ENCODE measurements at regions not wholly inside any gene's neighbourhood (a gene's known extent, or its start where the extent isn't known, plus 50 kb on each side); places are given as distances from the start of the nearest gene placed in this dataset.

DNA sequence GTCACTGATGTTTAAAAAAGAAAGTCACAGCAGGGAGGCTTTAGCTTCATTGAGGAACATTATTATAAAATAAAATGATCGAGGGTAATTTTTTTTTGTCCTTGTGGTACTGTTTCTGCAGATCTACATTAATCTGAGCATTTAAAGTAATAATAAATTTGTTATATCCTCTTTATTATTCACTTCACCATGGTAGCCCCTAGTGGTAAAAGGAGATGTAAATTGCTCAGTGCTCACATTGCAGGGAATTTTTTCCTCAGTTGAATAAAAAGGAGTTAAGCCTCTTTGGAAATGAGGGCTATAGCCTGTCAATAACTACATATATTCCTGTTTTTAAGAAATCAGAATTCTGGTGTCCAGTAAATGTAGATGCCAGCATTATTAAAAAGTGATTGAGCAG lies 99.7 kb upstream of the VPREB1 start:
- DNase-seq: no peak

DNA sequence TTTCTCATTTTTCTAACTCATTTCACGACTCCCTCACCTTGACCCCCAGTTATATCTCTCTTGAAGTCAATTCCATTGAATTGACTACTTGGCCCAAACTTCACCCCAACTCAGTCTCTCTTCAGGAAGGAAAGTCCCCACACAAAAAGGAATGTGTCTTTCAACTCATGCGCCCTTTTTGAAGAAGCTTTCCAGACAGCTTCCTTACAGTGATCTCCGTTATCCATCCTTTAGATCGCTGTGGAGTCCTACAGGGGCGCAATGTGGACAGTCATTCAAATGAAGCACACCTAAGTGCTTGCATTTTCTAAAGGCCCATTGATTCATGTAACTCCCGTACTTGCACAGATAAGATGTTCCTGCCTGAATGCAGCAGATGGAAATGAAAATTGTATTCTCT lies 101.1 kb upstream of the VPREB1 start:
- DNase-seq: no peak

DNA sequence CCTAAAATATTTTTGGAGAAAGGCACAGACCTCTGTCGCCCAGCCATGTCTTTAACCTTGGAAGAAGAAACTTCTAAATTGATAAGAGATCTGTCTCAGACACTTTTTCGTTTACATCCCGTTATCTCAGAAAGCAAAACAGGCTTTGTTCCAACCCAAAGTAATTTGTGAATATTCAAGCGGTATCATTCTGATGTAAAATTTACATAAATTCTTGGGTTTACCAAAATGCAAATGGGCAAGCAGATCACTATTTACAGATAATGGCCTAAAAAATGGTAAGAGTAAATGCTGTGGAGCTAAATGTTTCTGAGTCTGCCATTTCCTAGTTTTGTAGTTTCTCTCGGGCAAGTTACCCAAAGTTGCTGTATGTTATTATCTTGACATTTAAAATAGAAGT lies 101.9 kb upstream of the VPREB1 start:
- no peak for DNase-seq

DNA sequence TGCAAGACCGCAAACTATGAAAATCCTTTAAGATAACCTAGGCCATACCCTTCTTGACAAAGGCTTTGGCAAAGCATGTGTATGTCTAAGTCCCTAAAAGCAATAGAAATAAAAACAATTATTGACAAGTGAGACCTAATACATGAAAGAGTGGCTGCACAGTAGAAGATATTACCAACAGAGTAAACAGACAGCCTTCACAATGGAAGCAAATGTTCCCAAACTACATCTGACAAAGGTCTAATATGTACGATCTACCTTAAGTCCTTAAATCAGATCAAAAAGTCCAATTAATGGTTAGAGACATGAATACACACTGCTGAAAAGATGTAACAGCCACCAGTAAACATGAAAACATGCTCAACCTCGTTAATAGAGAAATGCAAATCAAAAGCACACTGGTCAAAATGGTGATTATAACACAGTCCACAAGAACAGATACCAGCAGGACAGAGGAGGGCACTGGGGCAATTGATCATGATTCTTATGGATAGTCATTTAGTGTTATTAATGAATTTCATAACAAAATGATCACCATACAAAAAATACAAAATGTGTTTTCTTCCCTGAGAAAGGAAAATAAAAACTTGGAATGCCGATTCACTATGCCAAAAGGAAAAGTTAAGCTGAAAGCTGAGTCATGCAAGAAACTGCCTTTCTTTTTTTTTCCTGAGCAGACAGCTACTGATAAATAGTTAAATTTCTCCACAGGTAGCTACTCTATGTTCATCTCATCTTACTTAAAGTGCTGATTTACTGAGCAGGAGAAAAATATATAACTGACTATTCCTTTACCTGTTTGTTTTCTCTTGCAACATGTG lies 102.6 kb upstream of the VPREB1 start:
- DNase-seq: no peak

DNA sequence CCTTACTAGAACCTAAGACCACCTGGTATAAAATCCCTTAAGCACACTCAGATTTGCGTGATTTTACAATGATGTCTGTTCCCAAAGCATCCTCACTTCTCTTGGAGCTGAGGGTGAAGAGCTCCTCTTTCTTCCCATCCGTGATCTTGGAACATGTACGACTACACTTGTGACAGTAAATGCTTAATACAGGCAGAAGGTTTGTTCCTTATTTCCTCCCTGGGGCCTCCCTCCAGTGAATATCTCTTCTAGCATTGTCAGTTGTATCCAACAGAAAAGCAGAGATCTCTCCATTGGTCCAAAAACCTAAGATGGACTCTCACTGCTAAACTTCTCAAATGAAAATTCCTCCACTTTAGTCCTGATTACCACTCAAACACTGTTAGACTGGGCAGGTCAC lies 103.6 kb upstream of the VPREB1 start:
- DNase-seq: no peak

DNA sequence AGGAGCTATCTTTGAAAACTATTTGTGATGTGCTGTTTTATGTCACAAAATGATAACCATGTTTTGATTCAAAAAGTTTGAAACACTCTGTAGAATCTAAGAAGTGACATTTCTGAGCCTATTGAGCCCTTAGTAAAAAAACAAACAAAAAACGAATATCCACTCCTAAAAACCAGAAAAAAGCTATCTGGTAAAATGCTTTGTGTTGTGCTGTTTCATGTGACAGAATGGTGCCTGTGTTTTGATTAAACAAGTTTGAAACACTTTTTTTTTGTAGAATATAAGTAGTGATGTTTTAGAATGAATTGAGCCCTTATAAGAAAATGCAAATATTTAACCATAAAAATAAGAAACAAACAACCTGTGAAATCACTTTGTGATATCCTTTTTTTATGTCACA lies 105.2 kb upstream of the VPREB1 start:
- DNase-seq: no peak

DNA sequence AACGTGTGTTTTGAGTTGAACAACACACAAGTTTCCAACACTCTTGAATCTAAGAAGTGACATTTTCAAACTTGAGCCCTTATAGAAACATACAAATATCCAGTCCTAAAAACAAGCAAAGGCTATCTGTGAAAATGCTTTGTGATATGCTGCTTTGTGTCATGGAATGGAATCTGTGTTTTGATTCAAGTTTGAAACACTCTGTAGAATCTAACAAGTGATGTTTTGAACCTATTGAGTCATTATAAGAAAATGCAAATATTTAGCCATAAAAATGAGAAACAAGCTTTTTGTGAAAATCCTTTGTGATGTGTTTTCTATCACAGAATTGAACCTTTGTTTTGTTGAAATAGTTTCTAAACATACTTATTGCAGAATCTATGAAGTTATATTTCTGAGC lies 105.7 kb upstream of the VPREB1 start:
- DNase-seq: no peak

DNA sequence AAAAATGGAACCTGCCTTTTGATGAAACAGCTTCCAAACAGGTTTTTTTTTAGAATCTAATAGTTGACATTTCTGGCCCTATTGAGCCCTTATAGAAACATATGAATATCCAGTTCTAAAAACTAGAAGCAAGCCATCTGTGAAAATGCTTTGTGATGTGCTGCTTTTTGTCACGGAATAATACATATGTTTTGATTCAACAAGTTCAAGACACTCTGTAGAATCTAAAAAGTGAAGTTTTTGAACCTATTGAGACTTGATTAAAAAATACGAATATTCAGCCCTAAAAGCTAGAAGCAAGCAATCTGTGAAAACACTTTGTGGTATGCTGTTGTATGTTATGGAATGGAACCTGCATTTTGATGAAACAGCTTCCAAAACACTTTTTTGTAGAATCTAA lies 106.7 kb upstream of the VPREB1 start:
- DNase-seq: no peak

DNA sequence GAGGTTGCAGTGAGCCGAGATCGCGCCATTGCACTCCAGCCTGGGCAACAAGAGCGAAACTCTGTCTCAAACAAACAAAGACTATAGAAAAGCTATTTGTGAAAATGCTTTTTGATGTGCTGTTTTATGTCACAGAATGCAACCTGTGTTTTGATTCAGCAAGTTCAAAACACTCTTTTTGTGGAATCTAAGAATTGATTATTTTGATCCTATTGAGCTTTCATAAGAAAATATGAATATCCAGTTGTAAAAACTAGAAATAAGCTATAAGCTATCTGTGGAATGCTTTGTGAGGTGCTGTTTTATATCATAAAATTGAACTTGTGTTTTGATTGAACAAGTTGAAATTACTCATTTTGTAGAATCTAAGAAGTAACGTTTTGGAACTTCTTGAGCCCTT lies 110.7 kb upstream of the VPREB1 start:
- no peak for DNase-seq

DNA sequence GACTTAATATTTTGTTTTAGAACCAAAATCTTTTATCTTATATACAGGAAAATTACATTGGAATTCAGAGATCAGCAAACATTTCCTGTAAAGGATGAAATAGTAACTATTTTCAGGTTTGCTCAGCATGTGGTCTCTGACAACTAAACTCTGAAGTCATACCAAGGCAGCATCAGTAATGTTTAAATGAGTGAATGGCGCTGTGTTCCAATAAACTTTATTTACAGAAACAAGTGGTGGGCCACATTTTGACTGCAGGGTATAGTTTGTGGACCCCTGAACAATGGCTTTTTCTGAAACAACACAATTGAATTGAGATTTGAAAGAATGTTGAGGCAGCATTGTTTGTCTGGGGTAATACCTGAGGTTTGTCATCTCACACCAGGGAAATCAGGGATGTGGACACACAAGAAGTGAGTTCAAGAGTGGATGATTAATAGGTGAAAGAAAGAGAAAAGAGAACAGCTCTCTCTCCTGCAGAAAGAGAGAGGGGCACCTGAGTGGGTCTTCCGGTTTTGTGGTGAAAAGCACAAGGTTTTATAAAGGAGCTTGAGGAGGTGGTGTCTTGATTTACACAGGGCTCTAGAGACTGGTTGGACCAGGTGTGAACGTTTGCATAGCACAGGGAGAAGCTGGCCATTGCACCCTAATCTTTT lies 113.5 kb upstream of the VPREB1 start:
- DNase-seq: no peak

DNA sequence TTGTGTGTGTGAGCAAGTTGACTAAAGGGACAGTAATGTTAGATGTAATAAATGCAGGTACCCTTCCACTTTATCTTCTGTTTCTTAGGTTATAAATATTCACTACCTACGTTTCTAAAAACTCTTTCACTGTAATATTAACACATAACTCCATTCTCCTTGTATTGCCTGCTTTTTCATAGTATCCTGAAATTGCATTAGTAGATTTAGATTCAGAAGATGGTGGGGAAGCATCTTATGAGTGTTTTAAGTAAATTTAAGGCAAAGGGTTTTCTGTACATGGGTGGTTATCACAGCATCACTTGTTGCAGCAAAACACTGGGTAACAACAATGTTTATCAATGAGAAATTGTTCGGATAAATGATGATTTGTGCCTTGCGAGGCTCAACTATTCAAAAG lies 115.2 kb upstream of the VPREB1 start:
- no peak for DNase-seq

DNA sequence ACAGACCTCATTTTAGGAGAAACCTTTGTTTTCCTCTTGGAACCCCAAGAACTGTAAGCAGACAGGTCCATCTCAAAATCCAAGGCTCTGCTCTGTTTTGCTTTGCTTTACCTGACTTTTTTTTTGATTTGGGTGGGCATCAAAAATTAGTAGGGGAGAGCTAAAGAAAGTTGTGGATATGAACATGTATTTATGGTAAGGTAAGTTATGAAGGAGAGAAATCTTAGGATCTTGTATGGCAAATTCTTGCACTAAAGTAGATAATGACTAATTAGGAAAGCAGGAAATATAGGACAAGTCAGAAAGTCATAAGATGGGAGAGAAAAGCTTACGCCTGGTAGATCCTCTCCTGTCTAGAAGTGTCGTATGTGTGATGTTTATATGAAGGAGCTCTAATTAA lies 116.1 kb upstream of the VPREB1 start:
- DNase-seq: no peak

DNA sequence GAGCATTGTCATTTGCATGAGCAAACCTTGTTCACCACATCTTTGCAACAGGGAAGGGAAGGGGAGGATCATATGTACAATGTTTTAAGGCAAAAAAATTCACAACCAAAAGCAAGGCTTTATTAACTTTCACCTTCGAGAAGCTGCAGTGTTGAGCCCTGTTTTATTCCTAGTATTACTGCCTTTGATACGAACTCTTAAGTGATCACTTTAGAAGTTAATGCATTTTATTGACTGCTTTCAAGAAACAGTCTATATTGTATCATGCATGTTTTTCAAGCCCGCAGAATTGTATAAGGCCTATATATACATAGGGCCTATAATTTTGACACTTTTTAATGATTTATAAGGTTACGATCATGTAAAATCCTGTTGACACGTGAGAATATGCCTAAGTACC lies 117.5 kb upstream of the VPREB1 start:
- no peak for DNase-seq

DNA sequence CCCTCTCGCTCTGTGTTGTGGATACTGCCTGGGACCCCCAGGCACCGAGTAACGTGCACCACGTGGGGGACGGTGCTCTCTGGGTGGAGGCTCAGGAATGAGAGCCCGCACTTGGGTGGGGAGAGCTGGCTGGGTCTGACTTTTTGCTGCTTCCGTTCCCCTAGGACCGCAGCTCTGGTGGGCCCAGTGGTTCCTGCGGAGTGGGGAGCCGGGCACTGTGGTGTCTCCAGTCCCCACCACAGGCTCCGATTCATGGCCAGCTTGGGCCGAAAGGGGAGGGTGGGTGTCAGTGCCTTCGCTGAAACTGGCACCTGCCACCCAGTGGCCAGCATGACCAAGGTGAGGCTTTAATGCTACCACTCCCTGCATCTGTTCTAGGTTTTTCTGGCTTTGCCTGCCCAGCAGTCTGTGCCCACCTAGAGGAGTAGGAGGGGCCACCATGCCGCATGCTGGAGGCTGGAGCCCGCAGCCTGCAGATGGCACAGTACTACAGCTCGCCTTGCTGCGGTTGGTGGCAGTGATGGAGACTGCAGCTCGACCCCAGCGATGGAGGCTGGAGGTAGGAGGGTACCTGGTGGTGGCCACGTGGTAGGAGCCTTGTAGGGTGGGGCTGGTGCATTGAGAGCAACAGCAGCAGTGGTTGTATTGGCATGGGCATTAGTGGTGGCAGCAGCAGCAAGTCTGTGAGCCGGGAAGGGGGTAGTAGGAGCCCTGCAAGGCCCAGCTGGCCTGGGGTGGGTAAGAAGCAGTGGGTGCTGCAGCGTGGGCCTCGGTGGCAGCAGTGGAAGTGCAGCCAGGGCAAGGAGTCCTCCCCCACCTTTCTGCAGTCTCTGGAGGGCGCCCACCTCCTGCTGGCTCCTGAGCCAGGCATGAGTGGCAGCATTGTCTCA lies 118.8 kb upstream of the VPREB1 start:
- no peak for DNase-seq

DNA sequence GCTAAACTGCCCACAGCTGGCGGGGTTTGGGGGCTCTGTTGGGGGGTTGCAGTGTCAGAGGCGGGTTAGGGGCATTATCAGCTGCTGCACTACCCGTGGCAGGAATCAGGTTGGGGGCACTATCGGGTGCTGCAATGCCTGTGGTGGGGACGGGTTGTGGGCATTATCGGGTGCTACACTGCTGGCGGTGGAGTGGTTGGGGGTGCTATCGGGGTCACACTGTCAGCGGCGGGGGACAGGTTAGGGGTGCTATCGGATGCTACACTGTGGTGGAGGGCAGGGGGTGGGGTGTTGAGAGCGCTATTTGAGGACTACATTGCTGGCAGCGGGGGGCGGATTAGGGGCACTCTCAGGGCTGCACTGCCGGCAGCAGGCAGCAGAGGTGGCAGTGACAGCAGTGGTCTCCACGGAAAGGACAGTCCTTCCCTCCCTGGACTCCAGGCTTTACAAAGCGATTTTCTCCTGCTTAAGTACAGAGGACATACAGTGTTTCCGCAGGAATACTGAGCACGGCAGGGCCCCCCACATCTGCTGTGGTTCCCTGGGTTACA lies 119.5 kb upstream of the VPREB1 start:
- DNase-seq: no peak

DNA sequence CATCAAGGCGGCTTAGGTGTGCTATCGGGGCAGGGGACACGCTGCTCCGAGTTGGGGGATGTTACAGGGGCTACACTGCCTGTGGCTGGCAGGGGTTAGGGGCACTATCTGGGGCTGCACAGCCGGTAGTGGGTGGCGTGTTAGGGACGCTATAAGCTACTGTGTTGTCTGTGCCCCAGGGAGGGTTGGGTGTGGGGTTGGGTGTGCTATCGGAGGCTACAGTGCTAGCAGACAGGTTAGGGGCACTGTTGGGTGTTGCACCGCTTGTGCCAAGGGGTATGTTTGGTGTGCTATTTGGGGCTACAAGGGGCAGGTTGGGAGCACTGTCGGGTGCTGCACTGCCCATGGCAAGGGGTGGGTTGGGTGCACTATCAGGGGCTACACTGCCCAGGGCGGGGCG lies 120.2 kb upstream of the VPREB1 start:
- DNase-seq: no peak

DNA sequence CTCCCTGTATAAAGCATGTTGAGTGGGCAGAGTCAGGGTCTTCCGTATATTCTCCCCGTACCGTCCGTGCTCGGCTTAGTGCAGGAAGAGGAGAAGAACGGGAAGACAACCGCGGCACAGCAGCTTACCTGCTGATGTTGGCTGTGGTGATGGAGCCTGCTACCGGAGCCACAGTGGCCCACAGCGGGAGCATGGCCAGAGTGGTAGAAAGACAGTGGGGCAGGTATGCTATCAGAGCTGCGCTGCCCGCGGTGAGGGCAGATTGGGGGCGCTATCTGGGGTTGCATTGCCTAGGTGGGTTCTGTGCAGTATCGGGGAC lies 120.7 kb upstream of the VPREB1 start:
- no peak for DNase-seq

DNA sequence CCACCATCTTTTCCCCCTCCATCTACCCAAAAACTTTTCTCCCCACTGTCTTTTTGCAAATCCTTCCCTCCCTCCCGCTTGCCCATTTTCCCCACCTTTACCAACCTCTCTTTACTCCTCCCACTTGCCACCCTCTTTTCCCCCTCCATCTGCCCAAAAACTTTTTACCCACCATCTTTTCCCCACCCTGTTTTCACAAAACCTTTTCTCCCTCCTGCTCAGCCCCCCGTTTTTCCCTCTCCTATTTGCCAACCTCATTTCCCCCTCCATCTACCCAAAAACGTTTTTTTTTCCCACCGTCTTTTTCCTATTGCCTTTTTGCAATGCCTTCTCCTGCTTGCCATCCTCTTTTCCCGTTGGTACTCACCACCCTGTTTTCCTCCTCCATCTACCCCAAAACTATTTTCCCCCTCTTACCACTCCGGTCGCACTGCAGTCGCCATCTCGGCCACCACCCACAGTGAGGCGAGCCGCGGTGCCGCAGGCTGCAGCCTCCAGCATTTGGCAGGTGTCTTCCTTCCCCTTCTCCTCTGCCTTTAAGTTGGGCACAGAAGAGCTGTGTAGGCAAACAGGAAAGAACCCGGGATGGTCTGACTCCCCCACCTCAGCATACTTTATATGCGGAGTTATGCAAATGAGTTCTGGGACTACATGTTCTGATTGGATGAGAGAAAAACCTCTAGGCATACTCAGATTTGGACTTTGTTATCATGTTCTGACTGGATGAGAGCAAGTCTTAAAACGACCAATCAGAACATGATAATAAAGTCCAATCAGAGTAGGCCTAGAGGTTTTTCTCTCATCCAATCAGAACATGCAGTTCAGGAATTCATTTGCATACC lies 121.2 kb upstream of the VPREB1 start:
- no peak for DNase-seq

DNA sequence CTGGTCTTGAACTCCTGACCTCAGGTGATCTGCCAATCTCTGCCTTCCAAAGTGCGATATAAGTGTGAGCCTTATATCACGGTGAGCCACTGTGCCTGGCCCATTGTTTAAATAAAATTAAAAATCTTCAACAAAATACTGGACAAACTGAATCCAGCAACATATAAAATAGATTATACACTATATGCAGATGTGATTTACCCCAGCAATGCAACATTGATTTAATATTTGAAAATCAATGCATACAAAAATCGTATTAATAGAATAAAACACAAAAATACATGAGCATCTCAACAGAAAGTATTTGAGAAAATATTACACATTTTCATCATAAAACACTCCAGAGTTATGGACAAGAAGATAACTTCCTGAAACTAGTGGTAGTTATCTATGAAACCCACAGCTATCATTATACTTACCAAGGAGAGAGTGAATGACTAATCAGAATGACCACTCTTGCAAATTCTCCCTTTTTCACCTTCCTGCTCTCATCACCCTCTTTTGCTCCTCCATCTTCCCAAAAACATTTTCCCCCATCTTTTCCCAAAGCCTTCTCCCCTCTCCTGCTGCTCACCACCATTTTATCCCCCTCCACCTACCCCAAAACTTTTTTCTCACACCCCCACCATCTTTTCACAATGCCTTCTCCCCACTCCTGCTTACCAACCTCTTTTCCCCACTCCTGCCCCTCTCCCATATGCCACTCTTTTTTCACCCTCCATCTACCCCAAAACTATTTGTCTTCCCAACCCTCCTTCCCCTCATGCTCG lies 122.1 kb upstream of the VPREB1 start:
- no peak for DNase-seq

DNA sequence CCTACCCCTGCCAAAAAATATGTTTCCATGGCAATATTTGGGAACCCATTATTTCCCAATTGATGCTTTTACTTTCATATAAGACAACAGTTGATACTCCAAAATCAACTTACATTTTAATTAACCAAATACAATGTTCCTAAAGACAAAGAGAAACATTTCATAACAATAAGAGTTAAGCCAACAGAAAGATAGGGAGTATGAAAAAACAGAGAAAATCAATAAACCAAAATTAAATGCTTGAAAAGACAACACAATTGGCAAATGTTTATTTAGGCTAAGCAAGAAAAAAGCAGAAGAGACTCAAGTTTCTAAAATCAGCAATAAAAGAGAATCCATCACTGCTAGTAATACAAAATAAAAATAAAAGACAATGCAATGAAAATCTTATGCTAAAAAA lies 123.1 kb upstream of the VPREB1 start:
- no peak for DNase-seq

DNA sequence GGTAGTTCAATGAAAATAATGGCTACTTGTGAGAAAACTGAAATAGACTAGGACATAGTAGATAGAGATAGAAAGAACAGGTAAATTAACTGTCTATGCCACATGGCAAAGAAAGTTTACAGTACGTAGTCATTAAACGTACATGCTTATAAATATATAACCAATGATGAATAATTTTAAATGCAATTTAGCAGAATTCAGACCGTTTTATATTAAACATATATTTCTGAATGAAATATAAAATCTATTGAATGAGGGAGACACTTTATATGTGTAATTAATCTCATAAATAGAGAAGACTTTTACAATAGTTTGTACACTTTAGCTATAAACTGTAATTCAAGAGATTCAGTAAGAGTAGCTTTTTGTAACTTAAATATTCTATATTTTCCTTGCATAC lies 124.4 kb upstream of the VPREB1 start:
- no peak for DNase-seq

DNA sequence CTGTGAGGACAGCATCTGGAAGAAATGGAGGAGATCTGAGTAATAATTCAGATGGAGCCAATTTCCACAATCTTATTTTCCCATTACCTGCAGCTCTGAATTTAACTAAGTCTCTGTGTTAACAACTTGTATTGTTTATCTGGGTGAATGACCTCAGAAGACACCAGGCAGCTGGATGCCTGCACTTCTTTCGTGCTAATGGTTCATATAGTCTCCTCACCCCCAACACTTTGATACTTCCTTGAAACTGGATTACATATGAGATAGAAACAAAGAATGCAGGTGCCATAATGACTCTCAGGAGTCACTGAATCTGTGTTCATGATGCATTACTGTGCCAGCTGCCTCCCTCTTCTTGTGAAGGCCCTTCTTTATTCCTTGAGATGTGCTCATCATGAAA lies 125.6 kb upstream of the VPREB1 start:
- DNase-seq: no peak
